Stimulated activated CD4-positive, alpha-beta T cell treated with anti-CD3 and anti-CD28 coated beads, Interleukin-4, amount 100 ng/mL, for 4 hours (primary cell): ENCODE measurements at regions not wholly inside any gene's neighbourhood (a gene's known extent, or its start where the extent isn't known, plus 50 kb on each side); places are given as distances from the start of the nearest gene placed in this dataset.
"Not testable (repeated sequence)": the region's sequence is repeated elsewhere in the genome, so short reads cannot be mapped to it uniquely, and the experiment has no call there.

ENCODE experiments used
- DNase-seq, 2 experiments: peaks; one replicate each; pipeline ENCODE4 v3.0.0-alpha.2; 2020

DNA sequence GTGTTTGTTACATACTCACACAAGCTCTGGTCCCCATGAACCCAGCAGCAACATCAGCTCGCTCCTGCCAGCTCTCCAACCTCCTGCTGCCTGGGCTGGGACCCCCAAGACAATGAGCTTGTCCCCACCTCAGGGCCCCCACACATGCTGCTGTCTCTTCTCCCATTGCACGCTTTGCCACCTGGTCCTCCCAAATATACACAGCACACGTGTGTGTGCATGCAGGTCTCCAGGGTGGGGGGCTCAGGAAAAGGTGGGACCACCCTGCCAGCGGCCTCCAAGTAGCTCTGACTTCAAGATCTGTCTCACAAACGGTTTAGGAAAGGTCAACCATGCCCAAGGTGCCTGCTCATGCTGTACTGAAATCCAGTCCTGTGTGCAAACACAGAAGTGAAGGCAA lies 68.1 kb upstream of the CCND1 start:
- no peak for DNase-seq

GRCh38 chr11:69573761-69574607 lies 67.0 kb upstream of the CCND1 start:
- no peak for DNase-seq

GRCh38 chr11:69574608-69575255 lies 66.2 kb upstream of the CCND1 start:
- no peak for DNase-seq

- no peak for DNase-seq
Measured at GRCh38 chr11:69575296-69576068, 65.5 kb upstream of the CCND1 start.

- no peak for DNase-seq
Measured at GRCh38 chr11:69576069-69576782, 64.7 kb upstream of the CCND1 start.

GRCh38 chr11:69578167-69578566 lies 62.8 kb upstream of the CCND1 start:
- no peak for DNase-seq

GRCh38 chr11:69580529-69580928 lies 60.4 kb upstream of the CCND1 start:
- DNase-seq, result no peak

DNA sequence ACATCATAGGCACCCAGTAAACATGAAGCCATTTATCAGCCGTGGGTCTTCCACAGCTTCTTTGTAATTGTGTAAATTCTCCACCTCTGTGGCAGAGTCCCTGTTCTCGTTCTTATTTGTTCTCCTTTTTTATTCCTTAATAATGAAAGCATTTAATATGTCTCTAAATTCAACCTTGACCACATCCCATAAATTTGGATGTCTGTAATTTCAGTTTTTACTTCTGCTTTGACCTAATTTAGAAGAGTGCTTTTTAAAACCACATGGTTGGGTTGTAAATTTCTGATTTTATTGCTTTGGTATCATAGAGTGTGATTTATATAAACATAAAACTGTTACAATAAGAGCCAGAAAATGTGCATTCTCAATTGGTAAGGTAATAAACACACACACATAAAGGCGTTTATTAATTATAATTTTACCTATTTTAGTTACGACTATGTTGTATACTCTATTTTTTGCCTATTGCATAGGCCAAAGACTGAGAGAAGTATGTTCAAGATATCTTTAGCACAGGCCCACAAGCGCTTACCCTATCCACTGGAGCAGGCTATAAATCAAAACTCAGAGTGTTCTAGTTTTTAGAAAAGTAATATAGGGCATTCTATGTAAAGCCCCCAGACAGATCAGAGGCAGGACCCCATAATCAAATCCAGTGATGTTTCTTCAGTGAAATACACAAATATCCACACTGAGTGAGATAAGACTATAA lies 58.0 kb upstream of the CCND1 start:
- no peak for DNase-seq

GRCh38 chr11:69584160-69584559 lies 56.8 kb upstream of the CCND1 start:
- DNase-seq, result no peak

- no peak for DNase-seq
Measured at GRCh38 chr11:69585385-69585784, 55.6 kb upstream of the CCND1 start.

GRCh38 chr11:69587454-69588090 lies 53.4 kb upstream of the CCND1 start:
- no peak for DNase-seq

DNA sequence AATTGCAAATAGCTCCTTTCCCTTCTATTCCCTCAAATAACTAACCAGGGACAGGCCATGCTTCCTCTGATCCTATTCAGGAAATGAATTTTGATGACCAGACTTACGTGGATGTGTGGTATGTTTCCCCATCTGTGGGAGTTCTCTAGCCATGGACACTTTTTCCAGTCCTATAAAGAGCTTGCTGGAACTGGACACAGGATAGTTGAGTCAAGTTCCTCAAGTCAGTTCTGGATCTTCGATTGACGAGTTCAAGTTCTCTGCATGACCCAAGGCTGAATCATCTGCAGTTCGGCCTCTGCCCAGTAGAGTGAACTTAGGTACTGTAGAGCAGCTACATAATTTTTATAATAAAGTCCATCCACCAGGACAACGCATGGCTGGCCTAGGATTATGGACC lies 52.7 kb upstream of the CCND1 start:
- no peak for DNase-seq

DNA sequence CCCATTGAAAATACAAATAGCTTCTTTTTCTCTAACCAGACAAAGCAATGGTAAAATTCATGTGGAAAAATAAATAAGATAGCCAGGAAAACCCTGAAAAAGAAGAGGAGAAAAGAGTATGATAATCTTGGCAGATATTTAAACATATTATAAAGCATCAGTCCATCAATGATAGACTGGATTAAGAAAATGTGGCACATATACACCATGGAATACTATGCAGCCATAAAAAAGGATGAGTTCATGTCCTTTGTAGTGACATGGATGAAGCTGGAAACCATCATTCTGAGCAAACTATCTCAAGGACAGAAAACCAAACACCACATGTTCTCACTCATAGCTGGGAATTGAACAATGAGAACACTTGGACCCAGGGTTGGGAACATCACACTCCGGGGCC lies 50.9 kb upstream of the CCND1 start:
- not testable (repeated sequence) for DNase-seq
